ENCODE measurements at regions not wholly inside any gene's neighbourhood (a gene's known extent, or its start where the extent isn't known, plus 50 kb on each side); places are given as distances from the start of the nearest gene placed in this dataset.

DNA sequence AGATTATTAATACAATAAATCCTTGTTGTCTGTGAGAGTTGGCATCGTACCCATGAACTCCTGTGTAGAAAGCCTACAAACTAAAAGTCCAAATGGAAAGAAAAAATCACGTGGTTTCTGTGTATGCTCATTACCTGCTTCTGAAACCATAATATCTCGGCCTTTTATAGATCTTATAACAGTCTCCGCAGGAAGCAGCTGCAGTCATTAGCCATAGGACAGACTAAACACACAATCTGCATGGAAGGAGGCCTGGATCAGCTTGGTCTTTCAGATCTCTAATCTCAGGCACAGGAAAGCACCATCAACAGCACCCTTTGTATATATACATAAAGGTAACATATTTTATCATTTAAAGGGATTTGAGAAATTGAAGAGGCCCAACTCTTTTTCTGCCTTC, 508.9 kb upstream of the TCF4 start:
- H3K9me3 ChIP-seq: no peaks in the 10 kb centered on the region
- TF ChIP-seq EP300 (IDR thresholded peaks at IDR 0.05) (no peak), POLR2AphosphoS5 (IDR thresholded peaks at IDR 0.05) (no peak), POLR2A (IDR thresholded peaks at IDR 0.05) (no peak)
- TF ChIP-seq, protein P1, sequence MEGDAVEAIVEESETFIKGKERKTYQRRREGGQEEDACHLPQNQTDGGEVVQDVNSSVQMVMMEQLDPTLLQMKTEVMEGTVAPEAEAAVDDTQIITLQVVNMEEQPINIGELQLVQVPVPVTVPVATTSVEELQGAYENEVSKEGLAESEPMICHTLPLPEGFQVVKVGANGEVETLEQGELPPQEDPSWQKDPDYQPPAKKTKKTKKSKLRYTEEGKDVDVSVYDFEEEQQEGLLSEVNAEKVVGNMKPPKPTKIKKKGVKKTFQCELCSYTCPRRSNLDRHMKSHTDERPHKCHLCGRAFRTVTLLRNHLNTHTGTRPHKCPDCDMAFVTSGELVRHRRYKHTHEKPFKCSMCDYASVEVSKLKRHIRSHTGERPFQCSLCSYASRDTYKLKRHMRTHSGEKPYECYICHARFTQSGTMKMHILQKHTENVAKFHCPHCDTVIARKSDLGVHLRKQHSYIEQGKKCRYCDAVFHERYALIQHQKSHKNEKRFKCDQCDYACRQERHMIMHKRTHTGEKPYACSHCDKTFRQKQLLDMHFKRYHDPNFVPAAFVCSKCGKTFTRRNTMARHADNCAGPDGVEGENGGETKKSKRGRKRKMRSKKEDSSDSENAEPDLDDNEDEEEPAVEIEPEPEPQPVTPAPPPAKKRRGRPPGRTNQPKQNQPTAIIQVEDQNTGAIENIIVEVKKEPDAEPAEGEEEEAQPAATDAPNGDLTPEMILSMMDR (IDR thresholded peaks at IDR 0.05): no peak
- H3K27me3 ChIP-seq: no peaks in the 10 kb centered on the region
- WGBS, 2 donors: 69 to 73% methylated on average over 4 of the region's 4 CpGs
- DNase-seq: no peak
- H3K4me3 ChIP-seq: no peak overlapping the region
- intact Hi-C loops (cut with DNase I): no loop called here
- H3K27ac ChIP-seq: no peak overlapping the region
- H3K36me3 ChIP-seq: no peaks in the 10 kb centered on the region
- H3K4me1 ChIP-seq: no peaks in the 10 kb centered on the region

DNA sequence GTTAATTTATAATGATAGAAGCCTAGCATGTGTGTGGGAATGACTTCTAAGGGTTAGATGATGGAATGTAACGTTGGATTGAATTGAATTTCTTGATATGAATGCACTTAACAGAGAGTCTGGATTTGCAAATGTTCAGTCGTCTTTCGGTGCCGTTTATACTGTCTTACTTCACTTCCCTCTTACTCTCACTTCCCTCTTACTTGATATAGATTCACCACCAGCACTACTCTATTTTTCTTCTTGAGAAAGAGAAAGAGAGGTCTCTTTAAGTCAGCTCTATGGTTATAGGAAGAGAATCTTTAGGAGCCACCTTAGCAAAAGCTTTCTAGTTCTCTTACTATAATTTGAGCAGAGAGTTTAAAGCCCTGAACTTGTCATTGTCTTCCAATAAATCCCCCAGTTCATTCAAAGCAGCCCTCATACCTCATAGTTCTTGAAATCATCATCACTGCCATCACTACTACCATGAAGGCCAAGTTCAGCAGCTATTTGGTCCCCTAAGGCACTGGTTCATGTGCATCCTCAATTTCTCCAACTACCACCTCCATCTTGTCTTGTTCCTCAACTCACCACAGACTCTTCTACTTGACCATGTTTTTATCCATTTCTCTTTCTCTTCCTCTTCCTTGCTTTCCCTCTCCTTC, 501.7 kb upstream of the TCF4 start:
- Histone ChIP-seq H3K27me3 (no peaks in the 10 kb centered on the region), H3K4me1 (no peaks in the 10 kb centered on the region), H3K36me3 (no peaks in the 10 kb centered on the region), H3K4me3 (no peak overlapping the region), H3K27ac (no peak overlapping the region), H3K9me3 (peaks cover 0 to 3% (median 0%) of the 10 kb centered on the region in 4 donors)
- WGBS, 2 donors: 64 to 67% methylated on average over 4 of the region's 4 CpGs
- TF ChIP-seq POLR2AphosphoS5 (IDR thresholded peaks at IDR 0.05): no peak
- TF ChIP-seq, protein P1 (IDR thresholded peaks at IDR 0.05): no peak
- no peak for TF ChIP-seq EP300 (IDR thresholded peaks at IDR 0.05)
- TF ChIP-seq POLR2A (IDR thresholded peaks at IDR 0.05): no peak
- intact Hi-C loops (cut with DNase I): no loop called here
- no peak for DNase-seq

DNA sequence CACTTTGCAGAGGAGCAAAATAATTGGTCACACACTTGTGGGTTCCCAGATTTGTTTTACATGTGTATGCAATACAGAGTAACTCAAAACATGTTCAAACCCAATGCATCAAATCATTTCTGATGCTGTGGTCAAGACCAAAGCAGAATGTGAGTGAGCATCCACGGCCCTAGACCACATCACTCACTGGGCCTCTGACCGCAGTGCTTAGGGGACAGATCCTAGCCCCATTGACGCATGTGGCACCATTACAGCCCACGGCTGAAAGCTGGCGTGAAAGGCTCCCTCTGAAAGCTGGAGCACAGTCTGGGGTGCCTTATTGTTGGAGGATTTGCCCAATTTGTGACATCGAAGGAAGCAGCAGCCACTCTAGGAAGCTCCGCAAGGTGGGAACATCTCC, 498.8 kb upstream of the TCF4 start:
- intact Hi-C loops (cut with DNase I): no loop called here
- no peak overlapping the region for H3K27ac ChIP-seq
- 90 to 94% methylated on average over 7 of the region's 7 CpGs for WGBS, 2 donors

DNA sequence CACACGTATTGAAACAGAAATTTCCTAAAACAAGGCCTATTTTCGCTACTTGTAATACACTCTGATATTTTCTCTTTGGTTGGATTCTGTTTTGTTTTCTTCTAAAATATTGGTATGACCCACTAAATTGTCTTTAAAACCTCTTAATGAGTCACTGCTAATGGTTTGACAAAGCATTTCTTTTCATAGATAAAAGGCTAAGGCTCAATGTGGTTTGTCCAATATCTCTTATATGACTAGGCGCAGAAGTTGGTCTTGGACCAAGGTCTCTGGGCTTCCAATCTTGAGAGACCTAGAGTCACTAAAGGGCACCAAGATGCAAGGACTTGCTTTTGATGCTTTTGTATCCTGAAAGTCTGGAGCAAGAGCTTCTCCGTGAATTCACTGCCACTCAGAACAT, 498.2 kb upstream of the TCF4 start:
- no peak for DNase-seq

More for the DNA sequence above, 498.8 kb upstream of the TCF4 start:
- Histone ChIP-seq H3K9me3 (peaks cover 0 to 3% (median 0%) of the 10 kb centered on the region in 4 donors), H3K36me3 (no peaks in the 10 kb centered on the region), H3K27me3 (no peaks in the 10 kb centered on the region), H3K4me3 (no peak overlapping the region), H3K4me1 (peaks cover 0 to 15% (median 11%) of the 10 kb centered on the region in 4 donors)
- TF ChIP-seq, protein P1 (IDR thresholded peaks at IDR 0.05): no peak
- TF ChIP-seq POLR2AphosphoS5 (IDR thresholded peaks at IDR 0.05) (no peak), POLR2A (IDR thresholded peaks at IDR 0.05) (no peak), EP300 (IDR thresholded peaks at IDR 0.05) (no peak)
- DNase-seq: no peak

More for the DNA sequence above, 498.2 kb upstream of the TCF4 start:
- H3K27me3 ChIP-seq: no peaks in the 10 kb centered on the region
- H3K36me3 ChIP-seq: no peaks in the 10 kb centered on the region
- H3K4me1 ChIP-seq: peaks cover 0 to 15% (median 11%) of the 10 kb centered on the region in 4 donors
- intact Hi-C loops (cut with DNase I): no loop called here
- 90 to 91% methylated on average over 4 of the region's 4 CpGs for WGBS, 2 donors
- TF ChIP-seq POLR2AphosphoS5 (IDR thresholded peaks at IDR 0.05) (no peak), EP300 (IDR thresholded peaks at IDR 0.05) (no peak), POLR2A (IDR thresholded peaks at IDR 0.05) (no peak)
- TF ChIP-seq, protein P1 (IDR thresholded peaks at IDR 0.05): no peak
- H3K27ac ChIP-seq: no peak overlapping the region
- peaks cover 0 to 3% (median 0%) of the 10 kb centered on the region in 4 donors for H3K9me3 ChIP-seq
- H3K4me3 ChIP-seq: no peak overlapping the region

Measured in sigmoid colon (tissue), 6 donors.